ENCODE measurements at regions not wholly inside any gene's neighbourhood (a gene's known extent, or its start where the extent isn't known, plus 50 kb on each side); places are given as distances from the start of the nearest gene placed in this dataset.
"Not testable (repeated sequence)": the region's sequence is repeated elsewhere in the genome, so short reads cannot be mapped to it uniquely, and the experiment has no call there.

- DNase-seq (ENCODE audit: low spot score): no peak
These were observed 1236.5 kb upstream of the TENM3 start for GRCh38 chr4:181006499-181007260.

GRCh38 chr4:181007751-181008150 is 1235.5 kb upstream of the TENM3 start:
- no peak for DNase-seq (ENCODE audit: low spot score)

GRCh38 chr4:181008164-181008563 is 1235.0 kb upstream of the TENM3 start:
- no peak for DNase-seq (ENCODE audit: low spot score)

- DNase-seq (ENCODE audit: low spot score): no peak
These were observed 1230.0 kb upstream of the TENM3 start for GRCh38 chr4:181013162-181013561.

GRCh38 chr4:181017038-181017437 is 1226.2 kb upstream of the TENM3 start:
- DNase-seq (ENCODE audit: low spot score): no peak

GRCh38 chr4:181018472-181018871 is 1224.7 kb upstream of the TENM3 start:
- no peak for DNase-seq (ENCODE audit: low spot score)

GRCh38 chr4:181018913-181019312 is 1224.3 kb upstream of the TENM3 start:
- no peak for DNase-seq (ENCODE audit: low spot score)

- no peak for DNase-seq (ENCODE audit: low spot score)
These were observed 1222.7 kb upstream of the TENM3 start for GRCh38 chr4:181020456-181020855.

- DNase-seq (ENCODE audit: low spot score): no peak
These were observed 1222.0 kb upstream of the TENM3 start for GRCh38 chr4:181021213-181021612.

- DNase-seq (ENCODE audit: low spot score): not testable (repeated sequence)
These were observed 1212.9 kb upstream of the TENM3 start for GRCh38 chr4:181030135-181030921.

- DNase-seq (ENCODE audit: low spot score): no peak
These were observed 1212.2 kb upstream of the TENM3 start for GRCh38 chr4:181030961-181031360.

GRCh38 chr4:181043486-181043885 is 1199.7 kb upstream of the TENM3 start:
- DNase-seq (ENCODE audit: low spot score): no peak

- DNase-seq (ENCODE audit: low spot score): no peak
These were observed 1196.4 kb upstream of the TENM3 start for GRCh38 chr4:181046809-181047208.

GRCh38 chr4:181051931-181052330 is 1191.3 kb upstream of the TENM3 start:
- no peak for DNase-seq (ENCODE audit: low spot score)

- no peak for DNase-seq (ENCODE audit: low spot score)
These were observed 1181.4 kb upstream of the TENM3 start for GRCh38 chr4:181061787-181062186.

- DNase-seq (ENCODE audit: low spot score): no peak
These were observed 1180.0 kb upstream of the TENM3 start for GRCh38 chr4:181063212-181063611.

- no peak for DNase-seq (ENCODE audit: low spot score)
These were observed 1165.9 kb upstream of the TENM3 start for GRCh38 chr4:181077341-181077740.

GRCh38 chr4:181078196-181078595 is 1165.0 kb upstream of the TENM3 start:
- DNase-seq (ENCODE audit: low spot score): no peak

GRCh38 chr4:181083757-181084361 is 1159.3 kb upstream of the TENM3 start:
- DNase-seq (ENCODE audit: low spot score): no peak

- DNase-seq (ENCODE audit: low spot score): peak; percentile 8
These were observed 1157.6 kb upstream of the TENM3 start for GRCh38 chr4:181085557-181085956.

GRCh38 chr4:181105487-181105886 is 1137.7 kb upstream of the TENM3 start:
- DNase-seq (ENCODE audit: low spot score): no peak

- DNase-seq (ENCODE audit: low spot score): no peak
These were observed 1136.8 kb upstream of the TENM3 start for GRCh38 chr4:181106398-181106797.

- DNase-seq (ENCODE audit: low spot score): no peak
These were observed 1135.0 kb upstream of the TENM3 start for GRCh38 chr4:181108237-181108636.
